ENCODE measurements at regions not wholly inside any gene's neighbourhood (a gene's known extent, or its start where the extent isn't known, plus 50 kb on each side); places are given as distances from the start of the nearest gene placed in this dataset.

DNA sequence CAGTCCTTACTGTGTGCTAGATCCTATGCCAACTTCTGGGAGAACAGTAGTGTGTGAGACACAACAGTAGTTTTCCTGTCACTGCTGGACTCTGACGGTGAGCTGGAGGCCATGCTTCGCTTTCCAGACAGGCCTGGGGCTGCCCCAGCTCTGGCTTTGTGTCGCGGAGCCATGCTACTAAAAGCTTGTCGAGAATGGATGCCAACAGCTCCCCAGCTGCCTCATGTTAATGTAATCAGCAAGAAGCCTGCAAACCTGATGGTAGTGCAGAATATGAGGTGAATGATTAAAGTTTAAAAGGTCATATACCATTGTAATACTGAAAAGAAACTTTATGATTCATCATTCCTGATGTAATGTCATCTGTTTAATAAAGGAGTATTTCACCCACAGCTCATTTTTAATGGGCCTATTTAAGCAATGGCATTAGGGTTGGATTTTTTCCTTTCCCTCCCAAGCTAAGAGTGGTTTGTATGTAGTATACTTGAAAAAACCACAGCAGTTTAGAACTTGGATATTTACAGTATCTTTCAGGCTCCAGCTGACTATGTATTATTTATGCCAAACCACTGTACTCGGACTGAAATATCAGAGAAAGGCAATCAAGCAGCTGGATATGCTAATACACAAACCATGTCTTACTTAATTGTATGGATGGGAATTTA, 343.0 kb downstream of the NUF2 start:
- no peak for DNase-seq

DNA sequence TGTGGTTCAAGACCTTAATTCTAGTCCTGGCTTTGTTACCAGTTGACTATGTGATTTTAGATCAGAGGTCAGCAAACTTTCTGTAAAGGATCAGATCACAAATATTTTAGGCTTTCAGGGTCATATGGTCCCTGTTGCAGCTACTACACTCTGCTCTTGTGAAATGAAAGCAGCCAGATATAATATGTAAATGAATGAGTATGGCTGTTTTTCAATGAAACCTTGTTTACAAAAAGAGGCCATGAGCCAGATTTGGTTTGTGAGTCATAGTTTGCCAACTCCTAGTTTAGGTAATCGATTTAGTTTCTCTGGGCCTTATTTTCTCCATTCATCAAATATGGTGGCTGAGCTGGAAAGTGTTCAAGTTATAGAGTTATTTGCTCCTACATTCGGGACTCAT, 346.7 kb downstream of the NUF2 start:
- DNase-seq, result no peak

DNA sequence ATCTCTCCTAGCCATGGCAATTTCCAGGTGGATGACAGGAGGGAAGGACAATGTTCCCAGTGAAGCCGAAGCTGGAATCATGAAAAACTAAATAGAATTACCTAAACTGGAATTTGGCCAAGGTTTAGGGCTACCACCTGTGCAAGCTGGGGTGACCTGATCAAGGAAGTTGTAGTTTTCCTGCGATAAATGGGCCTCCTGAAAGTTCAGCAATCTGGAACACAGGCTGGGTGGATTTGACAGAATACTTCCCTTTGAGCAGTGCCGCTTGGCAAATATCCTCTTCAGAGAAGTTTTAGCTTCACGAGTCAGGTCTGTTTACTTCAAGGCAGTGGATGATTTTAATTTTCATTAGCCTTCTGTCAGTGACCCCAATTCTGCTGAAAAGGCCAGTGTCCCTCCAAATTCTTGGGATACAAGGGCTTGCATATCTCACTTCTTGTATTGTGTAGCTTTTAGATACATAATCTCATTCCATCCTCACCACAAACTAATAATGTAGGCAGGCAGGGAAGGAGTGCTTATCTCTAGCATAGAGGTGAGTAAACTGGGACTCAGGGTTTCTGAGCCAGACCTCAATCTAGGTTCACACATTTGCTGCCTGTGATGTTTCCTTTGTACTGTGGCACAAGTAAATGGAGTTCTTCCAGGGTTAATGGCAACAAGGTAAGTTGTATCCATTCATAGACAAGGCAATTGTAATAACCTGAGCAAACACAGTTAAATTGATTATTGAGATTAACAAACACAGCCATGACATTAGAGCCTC, 349.4 kb downstream of the NUF2 start:
- no peak for DNase-seq

- DNase-seq, result no peak
Measured at GRCh38 chr1:163672976-163673758, 351.4 kb downstream of the NUF2 start.

- no peak for DNase-seq
Measured at GRCh38 chr1:163673759-163674151, 352.0 kb downstream of the NUF2 start.

DNA sequence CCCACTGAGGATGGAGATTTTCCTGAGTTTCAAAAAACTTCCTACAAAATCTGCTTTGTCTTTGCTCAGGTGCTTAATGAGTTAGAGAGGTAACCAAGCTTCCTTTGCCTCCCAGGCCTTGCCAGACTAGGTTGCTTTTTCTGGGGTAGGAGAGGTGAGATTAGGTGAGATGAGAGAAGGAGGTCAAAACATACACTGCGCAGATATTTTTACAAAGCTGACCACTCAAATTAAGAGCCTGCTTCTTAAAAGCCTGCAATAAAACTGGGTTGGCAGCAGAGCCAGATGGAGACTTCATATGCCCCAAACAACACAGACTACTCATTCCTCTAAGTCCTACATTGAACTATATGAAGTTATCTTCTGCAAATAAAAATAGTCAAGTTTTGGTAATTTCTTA, 352.5 kb downstream of the NUF2 start:
- DNase-seq, result no peak

GRCh38 chr1:163684785-163685184, 363.0 kb downstream of the NUF2 start:
- DNase-seq, result no peak

DNA sequence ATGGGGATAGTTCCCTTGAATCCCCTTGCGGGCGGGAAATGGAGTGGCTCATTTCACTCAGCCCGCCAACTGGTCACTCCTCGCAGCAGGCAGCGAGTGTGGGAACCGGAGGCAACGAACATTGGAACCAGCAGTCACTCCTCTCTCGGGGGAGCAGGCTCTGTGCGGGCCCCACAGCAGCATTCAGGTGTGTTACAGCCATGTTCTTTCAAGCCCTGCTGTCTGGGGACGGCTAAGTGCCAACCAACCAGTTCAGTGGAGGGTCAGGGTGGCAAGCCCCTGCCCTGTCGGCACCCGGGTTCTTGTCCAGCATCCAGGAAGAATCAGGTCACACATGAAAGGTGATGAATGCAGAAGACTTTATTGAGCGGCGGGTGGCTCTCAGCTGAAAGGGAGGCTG, 370.5 kb downstream of the NUF2 start:
- no peak for DNase-seq

DNA sequence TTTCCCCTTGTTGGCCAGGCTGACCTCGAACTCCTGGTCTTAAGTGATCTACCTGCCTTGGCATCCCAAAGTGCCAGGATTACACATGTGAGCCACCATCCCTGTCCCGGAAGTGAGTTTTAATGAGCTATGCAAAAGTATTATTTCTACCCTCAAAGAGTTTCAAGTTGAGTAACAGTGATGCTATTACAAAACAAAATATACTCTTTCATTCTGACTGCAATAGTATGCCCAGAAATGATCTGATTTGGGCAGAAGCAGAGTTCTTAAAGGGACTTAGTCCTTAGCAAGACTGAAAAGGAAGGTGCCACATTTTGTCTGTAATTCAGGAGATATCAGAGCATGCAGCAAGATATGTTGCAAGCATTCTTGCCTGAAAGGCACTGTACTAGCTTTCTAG, 375.4 kb downstream of the NUF2 start:
- DNase-seq, result no peak

- no peak for DNase-seq
Measured at GRCh38 chr1:163701783-163702374, 380.1 kb downstream of the NUF2 start.

- no peak for DNase-seq
Measured at GRCh38 chr1:163703794-163704193, 382.0 kb downstream of the NUF2 start.

DNA sequence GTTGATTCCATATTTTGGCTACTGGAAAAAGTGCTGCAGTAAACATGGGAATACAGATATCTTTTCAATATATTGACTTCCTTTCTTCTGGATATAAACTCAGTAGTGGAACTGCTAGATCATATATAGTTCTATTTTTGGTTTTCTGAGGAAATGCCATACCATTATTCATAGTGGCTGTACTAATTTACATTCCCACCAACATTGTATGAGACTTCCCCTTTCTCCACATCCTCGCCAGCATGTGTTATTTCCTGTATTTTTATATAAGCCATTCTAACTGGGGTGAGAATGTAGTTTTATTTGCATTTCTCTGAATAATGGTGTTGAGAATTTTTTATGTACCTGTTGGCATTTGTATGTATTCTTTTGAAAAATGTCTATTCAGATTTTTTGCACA, 385.2 kb downstream of the NUF2 start:
- DNase-seq, result no peak

DNA sequence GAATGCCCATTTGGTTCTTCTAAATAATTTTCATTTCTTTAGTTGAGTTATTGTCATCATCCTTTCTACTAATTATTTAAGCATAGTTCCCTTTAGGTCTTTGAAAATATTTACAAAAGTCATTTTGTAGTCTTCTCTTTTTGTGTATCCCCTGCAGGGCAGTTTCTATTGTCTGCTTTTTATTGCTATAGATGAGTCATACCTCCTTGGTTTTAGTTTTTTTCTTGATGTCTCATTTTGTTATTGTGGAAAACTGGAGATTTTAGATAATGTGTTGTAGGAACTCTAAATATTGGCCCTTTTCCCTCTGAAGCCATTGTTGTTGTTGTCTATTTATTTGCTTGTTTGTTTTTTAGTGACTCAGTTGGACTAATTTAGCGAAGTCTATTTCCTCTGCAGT, 387.9 kb downstream of the NUF2 start:
- DNase-seq, result no peak

DNA sequence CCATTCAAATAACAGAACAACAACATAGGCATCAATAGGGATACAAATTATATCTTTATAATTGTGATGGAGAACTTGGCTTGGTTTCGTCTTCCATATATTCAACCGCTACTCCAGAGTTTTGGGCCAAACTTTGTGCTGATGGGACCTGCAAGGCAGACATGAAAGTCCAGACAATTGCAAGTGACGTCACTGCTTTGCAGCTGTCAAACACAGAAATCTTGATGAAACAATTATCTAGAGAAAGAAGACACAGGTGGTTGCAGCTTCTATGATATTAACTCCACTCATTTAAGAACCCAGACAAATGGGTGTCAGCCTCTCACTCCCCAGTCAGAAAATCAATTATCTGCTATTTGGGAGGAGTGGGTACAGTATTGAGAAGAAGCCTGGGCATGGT, 390.6 kb downstream of the NUF2 start:
- no peak for DNase-seq

GRCh38 chr1:163720294-163720693, 398.5 kb downstream of the NUF2 start:
- no peak for DNase-seq

DNA sequence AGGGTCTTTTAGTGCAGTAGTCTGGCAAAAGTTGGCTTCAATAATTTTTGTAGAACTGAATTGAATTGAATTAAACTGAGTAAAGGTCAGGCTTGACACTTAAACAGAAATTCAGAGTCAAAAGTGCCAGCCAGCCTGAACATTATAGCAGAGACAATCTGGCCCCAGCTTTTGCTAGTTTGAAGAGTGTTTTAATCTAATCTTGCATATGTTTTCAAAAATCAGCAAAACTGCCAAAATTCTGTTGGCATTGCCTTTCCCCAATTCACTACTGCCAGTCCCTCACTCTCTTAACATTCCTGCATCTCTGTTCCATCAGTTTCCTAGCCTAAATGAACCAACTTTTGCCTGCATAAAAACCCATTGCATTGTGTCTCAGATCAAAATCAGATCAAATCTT, 403.8 kb downstream of the NUF2 start:
- DNase-seq, result no peak

DNA sequence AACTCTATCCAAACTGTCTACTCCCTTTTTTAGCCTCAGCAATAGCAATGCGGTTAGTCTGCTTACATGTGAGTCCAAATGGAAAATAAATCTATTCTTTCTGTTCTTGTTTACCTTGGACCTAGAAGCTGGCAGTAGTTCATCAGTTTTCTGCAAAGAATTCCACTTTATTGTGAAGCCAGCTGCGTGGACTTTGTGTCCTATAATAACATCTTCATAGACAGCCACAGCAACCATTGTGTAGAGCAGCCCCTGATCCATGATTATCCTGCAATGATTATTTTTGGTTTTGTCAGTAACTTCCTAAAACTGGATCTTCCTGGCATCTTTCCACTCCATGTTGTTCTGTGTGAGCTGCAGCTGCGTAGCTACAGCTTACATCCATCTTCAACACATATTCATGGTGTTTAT, 408.7 kb downstream of the NUF2 start:
- DNase-seq, result no peak

GRCh38 chr1:163737261-163737660, 415.5 kb downstream of the NUF2 start:
- DNase-seq, result no peak

DNA sequence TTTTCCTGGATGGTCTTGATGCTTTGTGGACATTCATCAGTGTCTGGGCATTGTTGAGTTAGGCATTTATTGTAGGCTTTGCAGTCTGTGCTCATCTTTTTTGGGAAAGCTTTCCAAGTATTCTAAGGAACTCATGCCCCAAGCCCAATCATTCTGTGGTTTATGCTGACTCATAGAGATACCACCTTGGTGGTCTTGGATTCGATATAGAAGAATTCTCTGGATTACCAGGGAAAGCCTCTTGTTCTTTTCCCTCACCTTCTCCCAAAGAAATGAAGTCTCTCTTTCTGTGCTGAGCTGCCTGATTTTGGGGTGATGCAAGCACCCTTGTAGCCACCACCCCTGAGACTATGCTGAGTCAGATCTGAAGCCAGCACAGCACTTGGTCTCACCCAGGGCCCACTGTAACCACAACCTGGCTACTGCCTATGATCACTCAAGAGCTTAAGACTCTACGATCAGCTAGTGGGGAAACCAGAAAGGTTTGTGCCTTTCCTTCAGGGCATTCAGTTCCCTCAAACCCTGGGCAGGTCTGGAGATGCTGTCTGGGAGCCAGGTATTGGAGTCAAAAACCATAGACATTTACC, 422.6 kb downstream of the NUF2 start:
- no peak for DNase-seq

- DNase-seq, result no peak
Measured at GRCh38 chr1:163745204-163745603, 423.4 kb downstream of the NUF2 start.

GRCh38 chr1:163747261-163747660, 425.5 kb downstream of the NUF2 start:
- DNase-seq, result no peak

DNA sequence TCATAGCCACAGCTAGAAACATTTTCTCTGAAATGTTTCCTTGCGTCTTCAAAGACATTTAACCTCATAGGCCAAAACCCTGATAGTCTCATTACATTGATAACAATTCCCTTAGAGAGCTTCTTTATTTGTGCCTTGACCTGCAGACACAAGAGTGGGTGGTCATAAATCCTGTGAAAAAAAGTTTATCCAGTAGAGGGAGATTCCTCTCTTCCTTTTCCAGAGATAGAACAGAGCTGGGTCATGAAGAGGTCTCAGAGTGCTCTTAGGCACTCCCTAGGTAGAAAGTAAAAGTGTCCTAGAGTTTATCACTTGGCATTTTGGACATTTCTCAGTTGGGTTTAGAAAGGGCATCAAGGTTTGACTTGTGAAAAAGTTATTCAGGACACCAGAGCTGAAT, 426.1 kb downstream of the NUF2 start:
- no peak for DNase-seq

- DNase-seq, result no peak
Measured at GRCh38 chr1:163758977-163759670, 437.4 kb downstream of the NUF2 start.

Data from hematopoietic multipotent progenitor cell treated with erythropoietin and hydrocortisone succinate and interleukin-3 and kit ligand, for 8 days (in vitro differentiated cells).